ENCODE measurements at regions not wholly inside any gene's neighbourhood (a gene's known extent, or its start where the extent isn't known, plus 50 kb on each side); places are given as distances from the start of the nearest gene placed in this dataset.

DNA sequence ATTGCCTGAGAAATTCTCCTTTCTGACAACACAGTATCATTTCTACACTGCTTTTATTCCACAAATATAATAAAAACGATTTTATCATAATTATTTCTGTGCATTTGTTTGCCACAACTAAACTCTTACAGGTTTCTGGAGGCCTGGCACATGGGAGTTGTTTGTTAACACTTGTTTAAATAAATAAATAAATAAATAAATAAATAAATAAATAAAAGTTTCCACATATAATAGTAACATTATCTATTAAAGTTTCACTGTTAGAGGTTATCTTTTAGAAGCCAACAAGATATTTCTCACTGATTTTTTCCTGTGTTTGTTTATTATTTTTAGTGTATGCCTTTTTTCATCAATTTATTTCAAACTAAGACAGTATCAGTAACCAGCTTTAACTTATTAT lies 323.3 kb downstream of the FOXG1 start:
- no peak overlapping the region for H3K27ac ChIP-seq (ENCODE audit: insufficient read length, low read depth, low read length)

More for the DNA sequence above, 323.3 kb downstream of the FOXG1 start:
- no peak for DNase-seq
- H3K79me1 ChIP-seq (ENCODE audit: insufficient read depth, low read depth, low read length, poor library complexity, severe bottlenecking) = no peaks in the 10 kb centered on the region
- no peak overlapping the region for H2BK5ac ChIP-seq (ENCODE audit: insufficient read length, low read length)
- no peak overlapping the region for H4K91ac ChIP-seq (ENCODE audit: insufficient read length, low read depth, low read length)
- TF ChIP-seq, protein P1, sequence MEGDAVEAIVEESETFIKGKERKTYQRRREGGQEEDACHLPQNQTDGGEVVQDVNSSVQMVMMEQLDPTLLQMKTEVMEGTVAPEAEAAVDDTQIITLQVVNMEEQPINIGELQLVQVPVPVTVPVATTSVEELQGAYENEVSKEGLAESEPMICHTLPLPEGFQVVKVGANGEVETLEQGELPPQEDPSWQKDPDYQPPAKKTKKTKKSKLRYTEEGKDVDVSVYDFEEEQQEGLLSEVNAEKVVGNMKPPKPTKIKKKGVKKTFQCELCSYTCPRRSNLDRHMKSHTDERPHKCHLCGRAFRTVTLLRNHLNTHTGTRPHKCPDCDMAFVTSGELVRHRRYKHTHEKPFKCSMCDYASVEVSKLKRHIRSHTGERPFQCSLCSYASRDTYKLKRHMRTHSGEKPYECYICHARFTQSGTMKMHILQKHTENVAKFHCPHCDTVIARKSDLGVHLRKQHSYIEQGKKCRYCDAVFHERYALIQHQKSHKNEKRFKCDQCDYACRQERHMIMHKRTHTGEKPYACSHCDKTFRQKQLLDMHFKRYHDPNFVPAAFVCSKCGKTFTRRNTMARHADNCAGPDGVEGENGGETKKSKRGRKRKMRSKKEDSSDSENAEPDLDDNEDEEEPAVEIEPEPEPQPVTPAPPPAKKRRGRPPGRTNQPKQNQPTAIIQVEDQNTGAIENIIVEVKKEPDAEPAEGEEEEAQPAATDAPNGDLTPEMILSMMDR (conservative IDR thresholded peaks at IDR 0.05) = no peak
- H2BK15ac ChIP-seq (ENCODE audit: low read depth, low read length) = no peak overlapping the region
- H3K27ac Mint-ChIP-seq = no peak overlapping the region
- no peak overlapping the region for H3K4me3 Mint-ChIP-seq
- H2BK12ac ChIP-seq (ENCODE audit: insufficient read length, low read depth, low read length) = no peak overlapping the region
- WGBS (ENCODE audit: extremely low coverage, insufficient read length, low lambda C conversion rate) = no CpG with 5 or more reads among the region's 1 CpG
- no peak overlapping the region for H4K8ac ChIP-seq (replicated peaks; ENCODE audit: insufficient read length, low read depth, low read length)
- no peaks in the 10 kb centered on the region for H4K20me1 ChIP-seq (ENCODE audit: control insufficient read depth, insufficient read depth, insufficient read length)
- H2BK20ac ChIP-seq (ENCODE audit: low read depth, low read length, poor library complexity, severe bottlenecking) = no peak overlapping the region
- H3T11ph ChIP-seq (ENCODE audit: low read length) = no peak overlapping the region
- no peaks in the 10 kb centered on the region for H3K4me1 ChIP-seq (ENCODE audit: insufficient read depth, low read length)
- H3K4me2 ChIP-seq (ENCODE audit: insufficient read depth, insufficient read length, low read length) = no peak overlapping the region
- H3K23me2 ChIP-seq (ENCODE audit: insufficient read length, low read depth, low read length, poor library complexity, severe bottlenecking) = no peaks in the 10 kb centered on the region
- no peak overlapping the region for H3K23ac ChIP-seq (ENCODE audit: insufficient read length, low read depth, low read length)
- H4K5ac ChIP-seq (ENCODE audit: insufficient read length, low read depth, low read length) = no peak overlapping the region
- H3K4ac ChIP-seq (ENCODE audit: low read depth, low read length) = no peak overlapping the region
- no peak overlapping the region for H2AFZ ChIP-seq (ENCODE audit: low read length)
- H3K56ac ChIP-seq (ENCODE audit: insufficient read length, low read depth, low read length) = no peak overlapping the region
- H3K27me3 ChIP-seq (ENCODE audit: insufficient read depth, low read length) = no peaks in the 10 kb centered on the region
- no peaks in the 10 kb centered on the region for H3K9me3 ChIP-seq (ENCODE audit: control insufficient read depth, low read depth, low read length)
- no peak overlapping the region for H3K14ac ChIP-seq (ENCODE audit: insufficient read depth, low read length)
- H3K18ac ChIP-seq (ENCODE audit: insufficient read length, low read depth, low read length) = no peak overlapping the region
- no peak overlapping the region for H2AK5ac ChIP-seq (ENCODE audit: insufficient read length, low read length)
- H3K9me3 Mint-ChIP-seq = no peaks in the 10 kb centered on the region; a peak in 1 of 5 replicates
- no peak overlapping the region for H3K9ac ChIP-seq (ENCODE audit: extremely low read depth, insufficient read length, low read length)
- no peak overlapping the region for H2BK120ac ChIP-seq (ENCODE audit: low read depth, low read length, poor library complexity, severe bottlenecking)
- H3K36me3 Mint-ChIP-seq (ENCODE audit: insufficient read depth in 1 of 3, low read depth in 3 of 3) = peaks cover 0 to 3% (median 0%) of the 10 kb centered on the region in 3 experiments; a peak in 1 of 7 replicates
- H3K27me3 Mint-ChIP-seq (ENCODE audit: low read depth) = peaks cover 3% of the 10 kb centered on the region
- no peaks in the 10 kb centered on the region for H3K79me2 ChIP-seq (ENCODE audit: insufficient read depth, low read length)
- no peaks in the 10 kb centered on the region for H3K4me1 Mint-ChIP-seq

Data from H9 (cell line).